DOHH2 (cell line): ENCODE measurements at regions not wholly inside any gene's neighbourhood (a gene's known extent, or its start where the extent isn't known, plus 50 kb on each side); places are given as distances from the start of the nearest gene placed in this dataset.
"Not testable (repeated sequence)": the region's sequence is repeated elsewhere in the genome, so short reads cannot be mapped to it uniquely, and the experiment has no call there.

Experiments
- H3F3A ChIP-seq: fragments of 200-600 bp; sonication (generic), shearing (Covaris generic); 2 replicates; pipeline ENCODE4 v1.6.0; 2016; ENCODE audit warnings: antibody characterized with exemption, mild to moderate bottlenecking; ENCODE audit not compliant: control insufficient read depth, insufficient read depth
- H3K27ac ChIP-seq: fragments of 200-600 bp; sonication (generic); 2 replicates; pipeline ENCODE4 v1.5.1; 2014; ENCODE audit warnings: low read depth, mild to moderate bottlenecking, low read length, moderate library complexity
- H3K27me3 ChIP-seq: fragments of 200-600 bp; sonication (generic); 2 replicates; pipeline ENCODE4 v1.6.1; 2014; ENCODE audit warnings: mild to moderate bottlenecking, low read length, mixed read lengths; ENCODE audit not compliant: control insufficient read depth
- H3K36me3 ChIP-seq: fragments of 200-600 bp; sonication (generic); 2 replicates; pipeline ENCODE4 v1.6.1; 2014; ENCODE audit warnings: mild to moderate bottlenecking, low read length, moderate library complexity, mixed read lengths; ENCODE audit not compliant: control insufficient read depth
- H3K4me1 ChIP-seq: fragments of 200-600 bp; sonication (generic); 2 replicates; pipeline ENCODE4 v1.6.1; 2014; ENCODE audit warnings: mild to moderate bottlenecking, low read length, mixed read lengths; ENCODE audit not compliant: control insufficient read depth
- H3K4me2 ChIP-seq: fragments of 200-600 bp; sonication (generic); 2 replicates; pipeline ENCODE4 v1.6.0; 2014; ENCODE audit warnings: mild to moderate bottlenecking, low read length, moderate library complexity
- H3K4me3 ChIP-seq: fragments of 200-600 bp; sonication (generic); 2 replicates; pipeline ENCODE4 v1.5.1; 2014; ENCODE audit warnings: mild to moderate bottlenecking, low read length, mixed read lengths
- H3K79me2 ChIP-seq: fragments of 200-600 bp; sonication (generic); 2 replicates; pipeline ENCODE4 v1.6.1; 2014; ENCODE audit warnings: mild to moderate bottlenecking, low read length, mixed read lengths; ENCODE audit not compliant: control insufficient read depth
- H3K9me2 ChIP-seq: fragments of 200-600 bp; sonication (generic); replicated peaks from 2 replicates; pipeline ENCODE4 v1.6.1; 2014; ENCODE audit warnings: mild to moderate bottlenecking, low read length, mixed read lengths; ENCODE audit not compliant: control insufficient read depth
- H3K9me3 ChIP-seq: fragments of 200-600 bp; sonication (generic); 2 replicates; pipeline ENCODE4 v1.6.1; 2014; ENCODE audit warnings: antibody characterized with exemption, low read length, mixed read lengths; ENCODE audit not compliant: control insufficient read depth, insufficient read depth
- H4K20me1 ChIP-seq: fragments of 200-600 bp; sonication (generic); 2 replicates; pipeline ENCODE4 v1.6.0; 2014; ENCODE audit warnings: low read depth, mild to moderate bottlenecking, antibody characterized with exemption, low read length, moderate library complexity; ENCODE audit not compliant: control insufficient read depth, insufficient read depth
- EZH2phosphoT487 ChIP-seq: fragments of 200-600 bp; sonication (generic); IDR thresholded peaks from 2 replicates; pipeline ENCODE4 v1.6.1; 2017; ENCODE audit warnings: borderline replicate concordance, mild to moderate bottlenecking, antibody characterized with exemption, low read length, moderate library complexity, mixed read lengths
- TF ChIP-seq, protein P1 (sequence below): fragments of 200-600 bp; sonication (generic); IDR thresholded peaks from one replicate; pipeline ENCODE4 v1.5.1; 2014; ENCODE audit warnings: antibody characterized with exemption, mild to moderate bottlenecking, low read depth, low read length; ENCODE audit not compliant: poor library complexity, severe bottlenecking

- no peak for TF ChIP-seq EZH2phosphoT487
- TF ChIP-seq, protein P1, sequence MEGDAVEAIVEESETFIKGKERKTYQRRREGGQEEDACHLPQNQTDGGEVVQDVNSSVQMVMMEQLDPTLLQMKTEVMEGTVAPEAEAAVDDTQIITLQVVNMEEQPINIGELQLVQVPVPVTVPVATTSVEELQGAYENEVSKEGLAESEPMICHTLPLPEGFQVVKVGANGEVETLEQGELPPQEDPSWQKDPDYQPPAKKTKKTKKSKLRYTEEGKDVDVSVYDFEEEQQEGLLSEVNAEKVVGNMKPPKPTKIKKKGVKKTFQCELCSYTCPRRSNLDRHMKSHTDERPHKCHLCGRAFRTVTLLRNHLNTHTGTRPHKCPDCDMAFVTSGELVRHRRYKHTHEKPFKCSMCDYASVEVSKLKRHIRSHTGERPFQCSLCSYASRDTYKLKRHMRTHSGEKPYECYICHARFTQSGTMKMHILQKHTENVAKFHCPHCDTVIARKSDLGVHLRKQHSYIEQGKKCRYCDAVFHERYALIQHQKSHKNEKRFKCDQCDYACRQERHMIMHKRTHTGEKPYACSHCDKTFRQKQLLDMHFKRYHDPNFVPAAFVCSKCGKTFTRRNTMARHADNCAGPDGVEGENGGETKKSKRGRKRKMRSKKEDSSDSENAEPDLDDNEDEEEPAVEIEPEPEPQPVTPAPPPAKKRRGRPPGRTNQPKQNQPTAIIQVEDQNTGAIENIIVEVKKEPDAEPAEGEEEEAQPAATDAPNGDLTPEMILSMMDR = no peak
- Histone ChIP-seq H3K9me2 (no peaks in the 10 kb centered on the region), H3K79me2 (no peaks in the 10 kb centered on the region), H3K27me3 (no peaks in the 10 kb centered on the region), H3K4me3 (no peak overlapping the region), H4K20me1 (no peaks in the 10 kb centered on the region), H3K4me1 (no peaks in the 10 kb centered on the region), H3K27ac (no peak overlapping the region), H3F3A (no peaks in the 10 kb centered on the region), H3K9me3 (no peaks in the 10 kb centered on the region), H3K36me3 (no peaks in the 10 kb centered on the region), H3K4me2 (no peak overlapping the region)
These were observed 483.0 kb downstream of the CBLN4 start for GRCh38 chr20:55522296-55522815.

DNA sequence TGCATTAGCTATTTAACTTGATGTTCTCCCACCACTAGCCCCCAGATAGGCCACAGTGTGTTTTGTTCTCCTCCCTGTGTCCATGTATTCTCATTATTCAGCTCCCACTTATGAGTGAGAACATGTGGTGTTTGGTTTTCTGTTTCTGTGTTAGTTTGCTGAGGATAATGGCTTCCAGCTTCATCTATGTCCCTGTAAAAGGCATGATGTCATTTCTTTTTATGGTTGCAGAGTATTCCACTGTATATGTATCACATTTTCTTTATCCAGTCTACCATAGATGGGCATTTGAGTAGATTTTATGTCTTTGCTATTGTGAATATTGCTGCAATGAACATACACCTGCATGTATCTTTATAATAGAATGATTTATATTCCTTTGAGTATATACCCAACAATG lies 487.7 kb downstream of the CBLN4 start:
- H3K4me3 ChIP-seq, H3K27ac ChIP-seq, H3K4me1 ChIP-seq, H3K4me2 ChIP-seq, H3F3A ChIP-seq, H3K36me3 ChIP-seq, H3K9me2 ChIP-seq, H3K79me2 ChIP-seq, H4K20me1 ChIP-seq, H3K27me3 ChIP-seq, H3K9me3 ChIP-seq: not testable (repeated sequence)

DNA sequence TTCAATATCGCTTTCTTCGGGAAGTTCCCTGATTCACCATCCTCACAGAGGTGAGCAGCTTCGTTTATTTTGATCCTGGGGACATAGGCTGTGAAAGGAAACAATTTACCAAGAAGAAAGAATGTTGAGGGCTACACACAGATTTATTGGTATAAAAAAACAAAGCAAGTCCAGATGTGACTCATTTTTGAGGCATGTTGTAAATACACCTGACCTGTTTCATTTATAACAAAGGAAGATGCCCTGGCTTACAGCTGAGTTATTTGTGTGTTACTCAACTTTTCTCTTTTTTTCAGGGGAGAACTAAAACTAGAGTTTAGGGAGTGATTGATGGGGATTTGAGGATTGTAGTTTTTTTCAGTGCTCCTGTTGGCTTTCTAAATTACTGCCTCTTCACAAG lies 489.5 kb downstream of the CBLN4 start:
- Histone ChIP-seq H3F3A (no peaks in the 10 kb centered on the region), H3K27me3 (no peaks in the 10 kb centered on the region), H3K4me1 (no peaks in the 10 kb centered on the region), H4K20me1 (no peaks in the 10 kb centered on the region), H3K79me2 (no peaks in the 10 kb centered on the region), H3K27ac (no peak overlapping the region), H3K9me3 (no peaks in the 10 kb centered on the region), H3K4me3 (no peak overlapping the region), H3K4me2 (no peak overlapping the region), H3K9me2 (no peaks in the 10 kb centered on the region), H3K36me3 (no peaks in the 10 kb centered on the region)
- TF ChIP-seq, protein P1 = no peak
- no peak for TF ChIP-seq EZH2phosphoT487

- Histone ChIP-seq H3K4me2 (no peak overlapping the region), H3F3A (no peaks in the 10 kb centered on the region), H3K4me1 (no peaks in the 10 kb centered on the region), H3K36me3 (no peaks in the 10 kb centered on the region), H3K27ac (no peak overlapping the region), H4K20me1 (no peaks in the 10 kb centered on the region), H3K79me2 (no peaks in the 10 kb centered on the region), H3K27me3 (no peaks in the 10 kb centered on the region), H3K4me3 (no peak overlapping the region), H3K9me3 (no peaks in the 10 kb centered on the region), H3K9me2 (no peaks in the 10 kb centered on the region)
- no peak for TF ChIP-seq EZH2phosphoT487
- TF ChIP-seq, protein P1 = no peak
These were observed 490.8 kb downstream of the CBLN4 start for GRCh38 chr20:55514531-55514930.
